HG02759 (cell line): ENCODE measurements at regions not wholly inside any gene's neighbourhood (a gene's known extent, or its start where the extent isn't known, plus 50 kb on each side); places are given as distances from the start of the nearest gene placed in this dataset.

ENCODE experiments used
- ATAC-seq: cut with Tn5 transposase; IDR thresholded peaks from one replicate; pipeline ENCODE4 v1.9.1; 2021; ENCODE audit warnings: mild to moderate bottlenecking, moderate library complexity; ENCODE audit not compliant: unreplicated experiment

GRCh38 chrX:69365755-69366154 is 138.4 kb upstream of the NALF2 start:
- no peak for ATAC-seq

- ATAC-seq = no peak
These were observed 138.8 kb upstream of the NALF2 start for GRCh38 chrX:69365349-69365748.

GRCh38 chrX:69362856-69363255 is 141.3 kb upstream of the NALF2 start:
- ATAC-seq = peak; percentile 81

GRCh38 chrX:69362354-69362753 is 141.8 kb upstream of the NALF2 start:
- ATAC-seq = no peak

- no peak for ATAC-seq
These were observed 142.7 kb upstream of the NALF2 start for GRCh38 chrX:69361311-69361845.

GRCh38 chrX:69357317-69357716 is 146.8 kb upstream of the NALF2 start:
- ATAC-seq = no peak

GRCh38 chrX:69324851-69325250 is 159.6 kb upstream of the PJA1 start:
- ATAC-seq = no peak

- no peak for ATAC-seq
These were observed 158.8 kb upstream of the PJA1 start for GRCh38 chrX:69323786-69324720.

- ATAC-seq = no peak
These were observed 156.5 kb upstream of the PJA1 start for GRCh38 chrX:69321789-69322188.

GRCh38 chrX:69321006-69321655 is 155.9 kb upstream of the PJA1 start:
- ATAC-seq = no peak

- no peak for ATAC-seq
These were observed 154.9 kb upstream of the PJA1 start for GRCh38 chrX:69320116-69320515.

GRCh38 chrX:69319376-69319775 is 154.1 kb upstream of the PJA1 start:
- ATAC-seq = no peak

- ATAC-seq = no peak
These were observed 153.5 kb upstream of the PJA1 start for GRCh38 chrX:69318651-69319340.

- ATAC-seq = no peak
These were observed 152.5 kb upstream of the PJA1 start for GRCh38 chrX:69317721-69318120.

GRCh38 chrX:69314436-69315348 is 149.4 kb upstream of the PJA1 start:
- ATAC-seq = no peak

- ATAC-seq = no peak
These were observed 148.5 kb upstream of the PJA1 start for GRCh38 chrX:69313617-69314290.

GRCh38 chrX:69311936-69312670 is 146.8 kb upstream of the PJA1 start:
- no peak for ATAC-seq

GRCh38 chrX:69309074-69309792 is 144.0 kb upstream of the PJA1 start:
- no peak for ATAC-seq
